H9 (cell line): ENCODE measurements at regions not wholly inside any gene's neighbourhood (a gene's known extent, or its start where the extent isn't known, plus 50 kb on each side); places are given as distances from the start of the nearest gene placed in this dataset.

Source experiments
- DNase-seq: peaks from one replicate; pipeline ENCODE4 v3.0.0-alpha.2; 2017
- H2AFZ ChIP-seq: one replicate; pipeline ENCODE4 v1.6.1; 2013; ENCODE audit warnings: mild to moderate bottlenecking, low read length, control low read depth, moderate library complexity
- H2AK5ac ChIP-seq: 2 replicates; pipeline ENCODE4 v1.6.1; 2013; ENCODE audit warnings: low read length, control low read depth, mixed read lengths; ENCODE audit not compliant: insufficient read length
- H2BK120ac ChIP-seq: one replicate; pipeline ENCODE4 v1.6.1; 2013; ENCODE audit warnings: low read depth, mild to moderate bottlenecking, low read length, control low read depth, inconsistent platforms; ENCODE audit not compliant: poor library complexity, severe bottlenecking
- H2BK12ac ChIP-seq: 2 replicates; pipeline ENCODE4 v1.6.1; 2013; ENCODE audit warnings: low read length, control low read depth, mixed read lengths, low read depth; ENCODE audit not compliant: insufficient read length
- H2BK15ac ChIP-seq: 2 replicates; pipeline ENCODE4 v1.6.1; 2013; ENCODE audit warnings: low read depth, low read length, control low read depth
- H2BK20ac ChIP-seq: one replicate; pipeline ENCODE4 v1.6.1; 2013; ENCODE audit warnings: low read depth, mild to moderate bottlenecking, low read length, control low read depth, inconsistent platforms; ENCODE audit not compliant: poor library complexity, severe bottlenecking
- H2BK5ac ChIP-seq: 2 replicates; pipeline ENCODE4 v1.6.1; 2013; ENCODE audit warnings: low read length, control low read depth, mixed read lengths; ENCODE audit not compliant: insufficient read length
- H3K14ac ChIP-seq: 2 replicates; pipeline ENCODE4 v1.6.1; 2013; ENCODE audit warnings: low read length, control low read depth; ENCODE audit not compliant: insufficient read depth
- H3K18ac ChIP-seq: 2 replicates; pipeline ENCODE4 v1.6.1; 2013; ENCODE audit warnings: low read depth, mild to moderate bottlenecking, mixed read lengths, low read length, control low read depth; ENCODE audit not compliant: insufficient read length
- H3K23ac ChIP-seq: 2 replicates; pipeline ENCODE4 v1.6.1; 2013; ENCODE audit warnings: low read length, control low read depth, mixed read lengths, low read depth; ENCODE audit not compliant: insufficient read length
- H3K23me2 ChIP-seq: 2 replicates; pipeline ENCODE4 v1.6.1; 2013; ENCODE audit warnings: low read depth, mild to moderate bottlenecking, mixed read lengths, low read length, control low read depth; ENCODE audit not compliant: insufficient read length, poor library complexity, severe bottlenecking
- H3K27ac ChIP-seq: 2 replicates; pipeline ENCODE4 v1.5.1; 2013; ENCODE audit warnings: low read length, control low read depth, mixed read lengths, low read depth; ENCODE audit not compliant: insufficient read length
- H3K27me3 ChIP-seq: 2 replicates; pipeline ENCODE4 v1.6.1; 2013; ENCODE audit warnings: low read length, control low read depth, inconsistent platforms; ENCODE audit not compliant: insufficient read depth
- H3K4ac ChIP-seq: 2 replicates; pipeline ENCODE4 v1.6.1; 2013; ENCODE audit warnings: low read depth, mild to moderate bottlenecking, control low read depth, inconsistent platforms, low read length, moderate library complexity
- H3K4me1 ChIP-seq: 2 replicates; pipeline ENCODE4 v1.6.1; 2013; ENCODE audit warnings: low read length, control low read depth, inconsistent platforms; ENCODE audit not compliant: insufficient read depth
- H3K4me2 ChIP-seq: 2 replicates; pipeline ENCODE4 v1.6.1; 2013; ENCODE audit warnings: low read length, control low read depth, mixed read lengths; ENCODE audit not compliant: insufficient read length, insufficient read depth
- H3K56ac ChIP-seq: 2 replicates; pipeline ENCODE4 v1.6.1; 2013; ENCODE audit warnings: low read depth, mild to moderate bottlenecking, mixed read lengths, low read length, control low read depth; ENCODE audit not compliant: insufficient read length
- H3K79me1 ChIP-seq: 2 replicates; pipeline ENCODE4 v1.6.1; 2013; ENCODE audit warnings: low read depth, mild to moderate bottlenecking, moderate library complexity, low read length, control low read depth, inconsistent platforms; ENCODE audit not compliant: insufficient read depth, poor library complexity, severe bottlenecking
- H3K79me2 ChIP-seq: 2 replicates; pipeline ENCODE4 v1.6.1; 2013; ENCODE audit warnings: low read length, control low read depth, inconsistent platforms; ENCODE audit not compliant: insufficient read depth
- H3K9ac ChIP-seq: 2 replicates; pipeline ENCODE4 v1.6.1; 2013; ENCODE audit warnings: low read length, control low read depth, mixed read lengths; ENCODE audit not compliant: insufficient read length; ENCODE audit errors: extremely low read depth
- H3K9me3 ChIP-seq: one replicate; pipeline ENCODE4 v1.6.1; 2013; ENCODE audit warnings: low read depth, low read length, inconsistent platforms; ENCODE audit not compliant: control insufficient read depth
- H3T11ph ChIP-seq: one replicate; pipeline ENCODE4 v1.6.1; 2013; ENCODE audit warnings: mild to moderate bottlenecking, low read length, control low read depth, inconsistent platforms
- H4K20me1 ChIP-seq: one replicate; pipeline ENCODE4 v1.6.1; 2013; ENCODE audit not compliant: control insufficient read depth, insufficient read length, insufficient read depth
- H4K5ac ChIP-seq: 2 replicates; pipeline ENCODE4 v1.6.1; 2013; ENCODE audit warnings: low read depth, mild to moderate bottlenecking, mixed read lengths, low read length, control low read depth; ENCODE audit not compliant: insufficient read length
- H4K8ac ChIP-seq: replicated peaks from 2 replicates; pipeline ENCODE4 v1.6.1; 2013; ENCODE audit warnings: low read length, control low read depth, mixed read lengths, low read depth; ENCODE audit not compliant: insufficient read length
- H4K91ac ChIP-seq: 2 replicates; pipeline ENCODE4 v1.6.1; 2013; ENCODE audit warnings: low read depth, mild to moderate bottlenecking, moderate library complexity, mixed read lengths, low read length, control low read depth; ENCODE audit not compliant: insufficient read length
- H3K27ac Mint-ChIP-seq, 3 experiments: 2 replicates in 2 of 3; 3 replicates in 1 of 3; pipeline ENCODE4 v1.8.0; 2020 to 2021; ENCODE audit warnings: mixed read lengths in 3 of 3, mild to moderate bottlenecking in 1 of 3, moderate library complexity in 1 of 3
- H3K27me3 Mint-ChIP-seq: 2 replicates; pipeline ENCODE4 v1.8.0; 2021; ENCODE audit warnings: low read depth, mild to moderate bottlenecking, moderate library complexity, mixed read lengths
- H3K36me3 Mint-ChIP-seq, 3 experiments: 2 replicates in 2 of 3; 3 replicates in 1 of 3; pipeline ENCODE4 v1.8.0; 2020 to 2021; ENCODE audit warnings: low read depth in 3 of 3, mixed read lengths in 3 of 3; ENCODE audit not compliant: insufficient read depth in 1 of 3
- H3K4me1 Mint-ChIP-seq, 2 experiments: 2 replicates each; pipeline ENCODE4 v1.8.0; 2020; ENCODE audit warnings: mixed read lengths in 2 of 2
- H3K4me3 Mint-ChIP-seq, 2 experiments: 2 replicates in 1 of 2; 3 replicates in 1 of 2; pipeline ENCODE4 v1.8.0; 2020 to 2021; ENCODE audit warnings: mild to moderate bottlenecking in 2 of 2, mixed read lengths in 2 of 2, moderate library complexity in 1 of 2
- H3K9me3 Mint-ChIP-seq, 2 experiments: 2 replicates in 1 of 2; 3 replicates in 1 of 2; pipeline ENCODE4 v1.8.0; 2020; ENCODE audit warnings: mild to moderate bottlenecking in 2 of 2, mixed read lengths in 2 of 2, moderate library complexity in 1 of 2
- CTCF ChIP-seq: fragments of 200-600 bp; sonication (generic); conservative IDR thresholded peaks from 3 replicates; pipeline ENCODE4 v1.8.0; 2021; ENCODE audit warnings: antibody characterized with exemption, mild to moderate bottlenecking
- WGBS: extraction: QIAGEN DNeasy Blood & Tissue Kit; methylation state at CpG from one replicate; pipeline ENCODE4 v1.1.7; 2013; ENCODE audit warnings: missing lambda C conversion rate, low lambda C conversion rate, mixed read lengths; ENCODE audit not compliant: insufficient read length; ENCODE audit errors: extremely low coverage; 5-methylcytosine and 5-hydroxymethylcytosine counted together

GRCh38 chr5:93272108-93272507 is 308.9 kb downstream of the NR2F1-AS1 start:
- Histone ChIP-seq H3K56ac (no peak overlapping the region), H2AFZ (no peak overlapping the region), H2BK5ac (no peak overlapping the region), H4K5ac (no peak overlapping the region), H3K14ac (no peak overlapping the region), H3K27me3 (no peaks in the 10 kb centered on the region), H3K9ac (no peak overlapping the region), H3K79me2 (no peaks in the 10 kb centered on the region), H3K4me2 (no peak overlapping the region), H3K18ac (no peak overlapping the region), H3K23me2 (no peaks in the 10 kb centered on the region), H3K4me1 (0 out of 2 replicates have a peak, but pooled peaks cover 2% of the 10 kb centered on the region), H2BK15ac (no peak overlapping the region), H3K27ac (no peak overlapping the region), H4K20me1 (no peaks in the 10 kb centered on the region), H3K23ac (no peak overlapping the region), H3T11ph (no peak overlapping the region), H2BK120ac (no peak overlapping the region), H3K4ac (no peak overlapping the region), H3K79me1 (no peaks in the 10 kb centered on the region), H4K8ac (no peak overlapping the region), H2BK20ac (no peak overlapping the region), H4K91ac (no peak overlapping the region), H3K9me3 (no peaks in the 10 kb centered on the region), H2BK12ac (no peak overlapping the region), H2AK5ac (no peak overlapping the region)
- Mint-ChIP-seq H3K4me3 (no peak overlapping the region), H3K4me1 (peaks cover 0 to 10% of the 10 kb centered on the region in 2 experiments; a peak in 2 of 4 replicates), H3K36me3 (no peaks in the 10 kb centered on the region; a peak in 1 of 7 replicates), H3K27ac (no peak overlapping the region), H3K9me3 (no peaks in the 10 kb centered on the region), H3K27me3 (no peaks in the 10 kb centered on the region)
- no CpG with 5 or more reads among the region's 5 CpGs for WGBS
- no peak for TF ChIP-seq CTCF
- DNase-seq: no peak
